LNCaP clone FGC (cell line): ENCODE measurements at regions not wholly inside any gene's neighbourhood (a gene's known extent, or its start where the extent isn't known, plus 50 kb on each side); places are given as distances from the start of the nearest gene placed in this dataset.

ENCODE experiments used
- DNase-seq: peaks from one replicate; pipeline ENCODE4 v3.0.0-alpha.2; 2011; ENCODE audit warnings: low read depth
- H3K4me3 ChIP-seq: 2 replicates; pipeline ENCODE4 v1.5.1; 2011; ENCODE audit warnings: mild to moderate bottlenecking, low read depth, low read length, control low read depth
- CTCF ChIP-seq: IDR thresholded peaks from 2 replicates; pipeline ENCODE4 v1.5.1; 2012; ENCODE audit warnings: mild to moderate bottlenecking; ENCODE audit not compliant: control insufficient read depth, insufficient read depth; ENCODE audit errors: extremely low read depth

- DNase-seq, result no peak
- no peak for TF ChIP-seq CTCF
These were observed 587.4 kb upstream of the KCNMB2 start for GRCh38 chr3:177948716-177949425.

GRCh38 chr3:177959188-177959587 lies 577.0 kb upstream of the KCNMB2 start:
- DNase-seq, result no peak
- no peak overlapping the region for H3K4me3 ChIP-seq
- no peak for TF ChIP-seq CTCF

More at GRCh38 chr3:177948716-177949425, 587.4 kb upstream of the KCNMB2 start:
- no peak overlapping the region for H3K4me3 ChIP-seq

GRCh38 chr3:177960014-177960413 lies 576.2 kb upstream of the KCNMB2 start:
- TF ChIP-seq CTCF, result no peak
- no peak overlapping the region for H3K4me3 ChIP-seq
- DNase-seq, result no peak

- no peak for DNase-seq
- TF ChIP-seq CTCF, result no peak
- no peak overlapping the region for H3K4me3 ChIP-seq
These were observed 575.5 kb upstream of the KCNMB2 start for GRCh38 chr3:177960722-177961121.

GRCh38 chr3:177961784-177962183 lies 574.5 kb upstream of the KCNMB2 start:
- no peak for DNase-seq
- H3K4me3 ChIP-seq, result no peak overlapping the region
- no peak for TF ChIP-seq CTCF

GRCh38 chr3:177966493-177966892 lies 569.7 kb upstream of the KCNMB2 start:
- no peak for TF ChIP-seq CTCF
- DNase-seq, result no peak
- H3K4me3 ChIP-seq, result no peak overlapping the region

GRCh38 chr3:177968891-177969290 lies 567.3 kb upstream of the KCNMB2 start:
- TF ChIP-seq CTCF, result no peak
- H3K4me3 ChIP-seq, result no peak overlapping the region
- no peak for DNase-seq
